Nephron progenitor cell (in vitro differentiated cells): ENCODE measurements at regions not wholly inside any gene's neighbourhood (a gene's known extent, or its start where the extent isn't known, plus 50 kb on each side); places are given as distances from the start of the nearest gene placed in this dataset.

Experiments used
- DNase-seq: peaks from one replicate; pipeline ENCODE4 v3.0.0; 2021
- H3K27ac Mint-ChIP-seq: 2 replicates; pipeline ENCODE4 v1.8.0; 2021; ENCODE audit warnings: mild to moderate bottlenecking, moderate library complexity, mixed read lengths
- H3K27me3 Mint-ChIP-seq: 2 replicates; pipeline ENCODE4 v1.8.0; 2021; ENCODE audit warnings: mild to moderate bottlenecking, low read depth, mixed read lengths; ENCODE audit not compliant: poor library complexity
- H3K36me3 Mint-ChIP-seq: 2 replicates; pipeline ENCODE4 v1.8.0; 2021; ENCODE audit warnings: low read depth, mixed read lengths
- H3K4me1 Mint-ChIP-seq: 2 replicates; pipeline ENCODE4 v1.8.0; 2021; ENCODE audit warnings: mixed read lengths
- H3K4me3 Mint-ChIP-seq: 2 replicates; pipeline ENCODE4 v1.8.0; 2021; ENCODE audit warnings: mild to moderate bottlenecking, moderate library complexity, mixed read lengths
- H3K9me3 Mint-ChIP-seq: 2 replicates; pipeline ENCODE4 v1.8.0; 2021; ENCODE audit warnings: mild to moderate bottlenecking, moderate library complexity, mixed read lengths
- TF ChIP-seq, protein P1 (sequence below): fragments of 200-600 bp; sonication (generic); IDR thresholded peaks from 2 replicates; pipeline ENCODE4 v1.5.0; 2021; ENCODE audit warnings: antibody characterized with exemption

DNA sequence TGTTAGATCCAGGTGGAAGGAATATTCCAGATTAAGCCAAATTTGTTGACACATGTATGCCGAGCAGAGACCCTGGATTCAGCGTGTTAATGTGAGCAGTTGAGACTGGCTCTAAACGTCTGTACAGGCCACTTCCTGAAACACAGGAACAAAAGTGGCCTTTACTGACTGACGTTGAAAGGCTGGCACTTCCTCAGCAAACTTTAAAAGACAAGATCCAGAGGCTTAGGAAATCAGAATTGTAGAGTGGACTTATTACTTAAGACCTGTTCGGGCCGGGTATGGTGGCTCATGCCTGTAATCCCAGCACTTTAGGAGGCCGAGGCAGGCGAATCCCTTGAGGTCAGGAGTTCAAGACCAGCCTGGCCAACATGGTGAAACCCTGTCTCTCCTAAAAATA, 125.7 kb upstream of the ARID1B start:
- Mint-ChIP-seq H3K9me3 (peaks cover 32% of the 10 kb centered on the region), H3K36me3 (no peaks in the 10 kb centered on the region), H3K4me1 (peaks cover 14% of the 10 kb centered on the region), H3K4me3 (no peak overlapping the region), H3K27me3 (peaks cover 18% of the 10 kb centered on the region), H3K27ac (no peak overlapping the region)
- no peak for DNase-seq
- TF ChIP-seq, protein P1, sequence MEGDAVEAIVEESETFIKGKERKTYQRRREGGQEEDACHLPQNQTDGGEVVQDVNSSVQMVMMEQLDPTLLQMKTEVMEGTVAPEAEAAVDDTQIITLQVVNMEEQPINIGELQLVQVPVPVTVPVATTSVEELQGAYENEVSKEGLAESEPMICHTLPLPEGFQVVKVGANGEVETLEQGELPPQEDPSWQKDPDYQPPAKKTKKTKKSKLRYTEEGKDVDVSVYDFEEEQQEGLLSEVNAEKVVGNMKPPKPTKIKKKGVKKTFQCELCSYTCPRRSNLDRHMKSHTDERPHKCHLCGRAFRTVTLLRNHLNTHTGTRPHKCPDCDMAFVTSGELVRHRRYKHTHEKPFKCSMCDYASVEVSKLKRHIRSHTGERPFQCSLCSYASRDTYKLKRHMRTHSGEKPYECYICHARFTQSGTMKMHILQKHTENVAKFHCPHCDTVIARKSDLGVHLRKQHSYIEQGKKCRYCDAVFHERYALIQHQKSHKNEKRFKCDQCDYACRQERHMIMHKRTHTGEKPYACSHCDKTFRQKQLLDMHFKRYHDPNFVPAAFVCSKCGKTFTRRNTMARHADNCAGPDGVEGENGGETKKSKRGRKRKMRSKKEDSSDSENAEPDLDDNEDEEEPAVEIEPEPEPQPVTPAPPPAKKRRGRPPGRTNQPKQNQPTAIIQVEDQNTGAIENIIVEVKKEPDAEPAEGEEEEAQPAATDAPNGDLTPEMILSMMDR, result no peak

DNA sequence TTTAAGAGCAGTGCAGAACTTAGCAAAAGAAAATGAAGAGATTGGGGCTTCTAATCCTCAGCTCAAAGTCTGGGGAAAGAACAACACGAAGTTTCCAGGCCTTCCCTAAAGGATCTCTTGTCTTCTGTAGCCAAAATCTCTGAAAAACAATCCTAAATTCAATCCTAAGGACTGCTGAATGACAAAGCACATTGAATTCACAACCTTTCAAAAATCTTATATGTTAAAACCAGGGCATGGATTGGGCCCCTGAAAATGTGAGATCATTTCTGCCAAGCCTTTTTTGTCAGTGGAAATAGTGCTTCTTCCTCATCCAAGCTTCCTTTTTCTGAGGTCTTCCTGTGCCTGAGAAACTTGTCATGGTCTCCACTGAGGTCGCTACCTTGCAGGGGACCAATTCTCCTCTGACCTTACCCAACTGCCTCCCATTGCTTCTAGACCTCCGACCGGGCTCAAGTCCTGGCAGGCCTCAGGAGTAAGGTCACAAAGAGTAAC, 126.2 kb upstream of the ARID1B start:
- TF ChIP-seq, protein P1, result no peak
- DNase-seq, result no peak
- Mint-ChIP-seq H3K27me3 (peaks cover 21% of the 10 kb centered on the region), H3K4me3 (no peak overlapping the region), H3K27ac (no peak overlapping the region), H3K36me3 (no peaks in the 10 kb centered on the region), H3K9me3 (peaks cover 32% of the 10 kb centered on the region), H3K4me1 (peaks cover 14% of the 10 kb centered on the region)

DNA sequence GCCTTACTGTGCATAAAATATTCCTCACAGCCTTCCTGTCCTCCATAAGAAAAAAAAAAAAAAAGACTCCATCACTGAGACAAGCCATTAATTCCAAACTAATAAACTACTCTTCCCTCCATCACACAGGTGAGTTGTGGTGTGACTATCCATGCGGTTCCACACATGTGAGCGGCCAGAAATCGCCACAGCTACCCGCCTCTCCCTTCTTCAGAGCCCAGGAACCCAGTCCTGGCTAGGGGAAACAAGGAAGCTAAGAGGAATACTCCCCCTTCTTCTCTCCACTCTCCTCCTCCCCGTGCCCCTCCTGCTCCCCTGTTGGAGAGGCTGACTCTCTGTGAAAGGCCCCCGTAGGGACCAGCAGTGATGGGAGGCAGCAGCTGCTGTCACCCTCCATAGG, 128.6 kb upstream of the ARID1B start:
- H3K4me3 Mint-ChIP-seq, result no peak overlapping the region
- H3K36me3 Mint-ChIP-seq, result no peaks in the 10 kb centered on the region

DNA sequence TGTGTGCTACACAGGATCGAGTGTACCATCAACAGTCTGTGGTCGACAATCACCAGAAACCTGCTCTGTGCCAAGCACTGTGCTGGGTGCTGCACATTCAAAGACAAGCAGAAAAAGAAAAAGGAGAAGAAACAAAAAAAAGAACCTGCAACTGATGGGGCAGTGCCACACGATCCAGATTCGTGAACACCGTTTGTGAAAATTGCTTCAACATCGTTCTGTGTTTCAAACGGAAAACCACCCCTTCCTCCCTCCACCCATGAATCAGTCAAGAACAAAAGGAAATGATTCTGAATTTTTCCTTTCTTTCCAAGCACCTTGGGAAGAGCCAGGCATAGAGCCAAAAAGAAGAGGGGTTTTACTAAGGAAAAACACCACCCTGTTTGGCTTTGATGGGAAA, 129.2 kb upstream of the ARID1B start:
- peaks cover 22% of the 10 kb centered on the region for H3K27me3 Mint-ChIP-seq
- no peak for DNase-seq
- H3K36me3 Mint-ChIP-seq, result no peaks in the 10 kb centered on the region
- TF ChIP-seq, protein P1, result no peak
- H3K4me3 Mint-ChIP-seq, result no peak overlapping the region
- H3K9me3 Mint-ChIP-seq, result peaks cover 16% of the 10 kb centered on the region
- H3K27ac Mint-ChIP-seq, result peak overlapping the region; percentile 27
- H3K4me1 Mint-ChIP-seq, result peaks cover 20% of the 10 kb centered on the region

More for the DNA sequence above, 128.6 kb upstream of the ARID1B start:
- peak overlapping the region; percentile 26 for H3K27ac Mint-ChIP-seq
- peaks cover 22% of the 10 kb centered on the region for H3K9me3 Mint-ChIP-seq
- H3K27me3 Mint-ChIP-seq, result peaks cover 22% of the 10 kb centered on the region
- H3K4me1 Mint-ChIP-seq, result peaks cover 20% of the 10 kb centered on the region
- no peak for DNase-seq
- TF ChIP-seq, protein P1, result no peak

DNA sequence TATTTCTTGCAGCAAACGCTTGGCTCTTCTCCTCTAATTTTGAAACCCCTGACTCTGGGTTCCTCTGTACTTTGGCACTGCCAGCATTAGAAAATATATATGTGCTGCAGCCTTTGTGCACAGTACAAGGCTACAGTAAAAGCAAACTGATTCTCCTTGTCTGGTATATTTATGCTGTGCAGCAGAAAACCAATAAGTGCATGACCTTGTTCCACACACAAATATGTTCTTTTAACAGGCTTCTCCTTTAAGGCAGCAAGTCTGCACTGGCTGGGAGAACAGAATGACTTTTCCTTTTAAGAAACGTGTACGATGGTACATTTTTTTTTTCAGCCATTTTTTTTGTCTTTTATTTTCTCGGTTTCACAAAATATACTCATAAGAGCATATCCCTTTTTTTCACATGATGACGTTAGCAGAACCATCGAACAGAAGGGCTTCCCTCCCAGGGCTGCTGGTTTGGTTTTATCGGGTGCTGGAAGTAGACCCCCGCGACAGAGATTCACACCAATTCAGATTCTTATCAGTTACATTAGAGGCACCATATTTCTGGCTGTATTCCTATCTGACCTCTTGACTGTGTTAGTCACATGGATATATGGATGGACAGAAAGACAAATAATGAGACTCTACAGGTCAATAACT, 129.9 kb upstream of the ARID1B start:
- no peak overlapping the region for H3K27ac Mint-ChIP-seq
- no peak for DNase-seq
- TF ChIP-seq, protein P1, result no peak
- peaks cover 17% of the 10 kb centered on the region for H3K9me3 Mint-ChIP-seq
- H3K4me1 Mint-ChIP-seq, result peaks cover 20% of the 10 kb centered on the region
- peaks cover 18% of the 10 kb centered on the region for H3K27me3 Mint-ChIP-seq
- no peaks in the 10 kb centered on the region for H3K36me3 Mint-ChIP-seq
- H3K4me3 Mint-ChIP-seq, result no peak overlapping the region

DNA sequence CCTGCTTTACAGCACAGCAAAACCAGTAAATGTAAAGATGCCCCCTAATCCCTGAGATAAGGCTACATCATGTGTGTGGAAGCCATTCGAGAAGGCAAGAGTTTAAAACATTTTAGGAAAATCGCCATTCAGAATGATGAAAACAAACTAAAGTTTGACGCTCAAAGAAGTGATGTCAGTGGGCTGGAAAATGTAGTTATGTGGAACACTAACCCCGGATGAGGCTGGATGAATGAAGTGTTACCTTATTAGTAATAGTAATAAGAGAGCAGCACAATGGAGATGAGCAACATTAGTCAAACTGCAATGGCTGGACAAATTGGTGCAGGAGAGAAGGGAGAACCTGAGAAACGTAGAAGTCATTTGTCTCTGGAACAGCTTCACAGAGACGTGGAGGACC, 130.7 kb upstream of the ARID1B start:
- DNase-seq, result no peak
- Mint-ChIP-seq H3K27me3 (peaks cover 18% of the 10 kb centered on the region), H3K4me3 (no peak overlapping the region), H3K36me3 (no peaks in the 10 kb centered on the region), H3K9me3 (peaks cover 21% of the 10 kb centered on the region), H3K27ac (no peak overlapping the region), H3K4me1 (peaks cover 20% of the 10 kb centered on the region)
- TF ChIP-seq, protein P1, result no peak
